ENCODE measurements at regions not wholly inside any gene's neighbourhood (a gene's known extent, or its start where the extent isn't known, plus 50 kb on each side); places are given as distances from the start of the nearest gene placed in this dataset.

- Mint-ChIP-seq H3K4me1 (no peaks in the 10 kb centered on the region), H3K4me3 (no peak overlapping the region), H3K36me3 (no peaks in the 10 kb centered on the region), H3K27me3 (peaks cover 3% of the 10 kb centered on the region), H3K9me3 (no peaks in the 10 kb centered on the region), H3K27ac (no peak overlapping the region)
- no peak for ATAC-seq
Observed at GRCh38 chr4:121477079-121477478, 96.3 kb upstream of the QRFPR start.

GRCh38 chr4:121472937-121473721 lies 92.3 kb upstream of the QRFPR start:
- Mint-ChIP-seq H3K9me3 (peaks cover 4% of the 10 kb centered on the region), H3K27ac (no peak overlapping the region), H3K27me3 (peaks cover 9% of the 10 kb centered on the region), H3K4me1 (no peaks in the 10 kb centered on the region), H3K4me3 (no peak overlapping the region), H3K36me3 (no peaks in the 10 kb centered on the region)
- ATAC-seq, result no peak

- no peaks in the 10 kb centered on the region for H3K36me3 Mint-ChIP-seq
- ATAC-seq, result no peak
Observed at GRCh38 chr4:121464854-121465253, 84.0 kb upstream of the QRFPR start.

GRCh38 chr4:121462660-121463261 lies 81.9 kb upstream of the QRFPR start:
- H3K9me3 Mint-ChIP-seq, result peaks cover 5% of the 10 kb centered on the region
- no peaks in the 10 kb centered on the region for H3K4me1 Mint-ChIP-seq

More at GRCh38 chr4:121464854-121465253, 84.0 kb upstream of the QRFPR start:
- Mint-ChIP-seq H3K27ac (no peak overlapping the region), H3K27me3 (peaks cover 14% of the 10 kb centered on the region), H3K4me3 (no peak overlapping the region), H3K4me1 (no peaks in the 10 kb centered on the region), H3K9me3 (peaks cover 9% of the 10 kb centered on the region)

GRCh38 chr4:121459026-121459425 lies 78.2 kb upstream of the QRFPR start:
- no peaks in the 10 kb centered on the region for H3K9me3 Mint-ChIP-seq
- no peak overlapping the region for H3K4me3 Mint-ChIP-seq
- H3K36me3 Mint-ChIP-seq, result no peaks in the 10 kb centered on the region
- no peaks in the 10 kb centered on the region for H3K4me1 Mint-ChIP-seq
- ATAC-seq, result no peak
- H3K27ac Mint-ChIP-seq, result no peak overlapping the region
- peaks cover 20% of the 10 kb centered on the region for H3K27me3 Mint-ChIP-seq

More at GRCh38 chr4:121462660-121463261, 81.9 kb upstream of the QRFPR start:
- ATAC-seq, result no peak
- Mint-ChIP-seq H3K27me3 (peaks cover 14% of the 10 kb centered on the region), H3K27ac (no peak overlapping the region), H3K4me3 (no peak overlapping the region), H3K36me3 (no peaks in the 10 kb centered on the region)

GRCh38 chr4:121457278-121457875 lies 76.6 kb upstream of the QRFPR start:
- Mint-ChIP-seq H3K4me3 (no peak overlapping the region), H3K27ac (no peak overlapping the region), H3K27me3 (peaks cover 17% of the 10 kb centered on the region), H3K4me1 (no peaks in the 10 kb centered on the region), H3K9me3 (no peaks in the 10 kb centered on the region), H3K36me3 (no peaks in the 10 kb centered on the region)
- no peak for ATAC-seq

GRCh38 chr4:121455285-121455684 lies 74.5 kb upstream of the QRFPR start:
- Mint-ChIP-seq H3K27ac (no peak overlapping the region), H3K4me3 (no peak overlapping the region), H3K27me3 (peaks cover 17% of the 10 kb centered on the region), H3K4me1 (no peaks in the 10 kb centered on the region), H3K9me3 (no peaks in the 10 kb centered on the region), H3K36me3 (no peaks in the 10 kb centered on the region)
- no peak for ATAC-seq

GRCh38 chr4:121454251-121454979 lies 73.6 kb upstream of the QRFPR start:
- H3K9me3 Mint-ChIP-seq, result no peaks in the 10 kb centered on the region
- peaks cover 17% of the 10 kb centered on the region for H3K27me3 Mint-ChIP-seq
- no peaks in the 10 kb centered on the region for H3K4me1 Mint-ChIP-seq
- no peak overlapping the region for H3K4me3 Mint-ChIP-seq
- no peaks in the 10 kb centered on the region for H3K36me3 Mint-ChIP-seq
- no peak for ATAC-seq
- H3K27ac Mint-ChIP-seq, result no peak overlapping the region

GRCh38 chr4:121451310-121451709 lies 70.5 kb upstream of the QRFPR start:
- H3K4me3 Mint-ChIP-seq, result no peak overlapping the region
- H3K4me1 Mint-ChIP-seq, result no peaks in the 10 kb centered on the region
- no peaks in the 10 kb centered on the region for H3K36me3 Mint-ChIP-seq
- ATAC-seq, result no peak
- no peak overlapping the region for H3K27ac Mint-ChIP-seq
- no peaks in the 10 kb centered on the region for H3K9me3 Mint-ChIP-seq
- H3K27me3 Mint-ChIP-seq, result peaks cover 17% of the 10 kb centered on the region

GRCh38 chr4:121449416-121449815 lies 68.6 kb upstream of the QRFPR start:
- Mint-ChIP-seq H3K27ac (no peak overlapping the region), H3K9me3 (no peaks in the 10 kb centered on the region), H3K4me1 (no peaks in the 10 kb centered on the region), H3K27me3 (peaks cover 5% of the 10 kb centered on the region), H3K4me3 (no peak overlapping the region), H3K36me3 (no peaks in the 10 kb centered on the region)
- no peak for ATAC-seq

- Mint-ChIP-seq H3K4me3 (no peak overlapping the region), H3K9me3 (no peaks in the 10 kb centered on the region), H3K27ac (no peak overlapping the region), H3K36me3 (no peaks in the 10 kb centered on the region), H3K27me3 (no peaks in the 10 kb centered on the region), H3K4me1 (no peaks in the 10 kb centered on the region)
- ATAC-seq, result no peak
Observed at GRCh38 chr4:121448231-121448630, 67.4 kb upstream of the QRFPR start.

GRCh38 chr4:121439669-121440068 lies 58.9 kb upstream of the QRFPR start:
- Mint-ChIP-seq H3K9me3 (peaks cover 16% of the 10 kb centered on the region), H3K4me1 (no peaks in the 10 kb centered on the region), H3K4me3 (no peak overlapping the region)

More at GRCh38 chr4:121439669-121440068, 58.9 kb upstream of the QRFPR start:
- Mint-ChIP-seq H3K36me3 (no peaks in the 10 kb centered on the region), H3K27ac (no peak overlapping the region), H3K27me3 (peaks cover 10% of the 10 kb centered on the region)
- no peak for ATAC-seq
